H1 (cell line): ENCODE measurements at regions not wholly inside any gene's neighbourhood (a gene's known extent, or its start where the extent isn't known, plus 50 kb on each side); places are given as distances from the start of the nearest gene placed in this dataset.

Experiments
- CTCF ChIA-PET: fragments of 300-600 bp; sonication (Branson Sonifier 250); formaldehyde crosslinking; loops from one replicate; lab custom pipeline; 2021; ENCODE audit not compliant: partially characterized antibody; lab: Charles Lee
- POLR2A ChIA-PET: fragments of 300-600 bp; sonication (Branson Sonifier 250); formaldehyde crosslinking; loops from one replicate; lab custom pipeline; 2021; ENCODE audit warnings: inconsistent platforms; ENCODE audit not compliant: partially characterized antibody; lab: Charles Lee
- DNase-seq, 2 experiments: peaks; one replicate each; pipeline versions ENCODE4 v3.0.0 to v3.0.0-alpha.2; 2010 to 2022; ENCODE audit warnings: low spot score in 2 of 2, low read depth in 1 of 2, mixed read lengths in 1 of 2
- FAIRE-seq: peaks from 2 replicates; lab custom pipeline; 2011; peaks lifted over from hg19 to GRCh38; lab: Jason Lieb, UNC
- H2AFZ ChIP-seq: 2 replicates; pipeline ENCODE4 v1.8.1; 2012; ENCODE audit warnings: low read length, inconsistent platforms
- H2AK5ac ChIP-seq: 2 replicates; pipeline ENCODE4 v1.6.1; 2013; ENCODE audit warnings: low read depth, low read length
- H2BK120ac ChIP-seq: replicated peaks from 2 replicates; pipeline ENCODE3; 2013; ENCODE audit warnings: low read depth, low read length, inconsistent platforms
- H2BK12ac ChIP-seq: 2 replicates; pipeline ENCODE4 v1.6.1; 2013; ENCODE audit warnings: low read depth, low read length
- H2BK15ac ChIP-seq: 2 replicates; pipeline ENCODE4 v1.6.1; 2013; ENCODE audit warnings: low read length
- H2BK20ac ChIP-seq: 2 replicates; pipeline ENCODE4 v1.6.1; 2013; ENCODE audit warnings: low read length
- H2BK5ac ChIP-seq: 2 replicates; pipeline ENCODE4 v1.6.1; 2013; ENCODE audit warnings: low read depth, low read length
- H3K14ac ChIP-seq: 2 replicates; pipeline ENCODE4 v1.6.1; 2013; ENCODE audit warnings: inconsistent platforms; ENCODE audit not compliant: insufficient read length
- H3K18ac ChIP-seq: 2 replicates; pipeline ENCODE4 v1.6.1; 2013; ENCODE audit warnings: low read length; ENCODE audit errors: extremely low read depth
- H3K23ac ChIP-seq: 2 replicates; pipeline ENCODE4 v1.6.1; 2013; ENCODE audit warnings: inconsistent platforms; ENCODE audit not compliant: insufficient read length
- H3K23me2 ChIP-seq: 2 replicates; pipeline ENCODE4 v1.6.1; 2013; ENCODE audit warnings: low read depth, low read length
- H3K27ac ChIP-seq: 2 replicates; pipeline ENCODE4 v1.6.1; 2011; ENCODE audit warnings: low read depth, low read length, inconsistent platforms
- H3K27me3 ChIP-seq, 4 experiments: replicated peaks in 1 of 4; 1 replicate in 1 of 4; 2 replicates in 3 of 4; pipeline versions ENCODE4 v1.6.1 to v1.8.1; 2011 to 2013; ENCODE audit warnings: low read length in 3 of 4, mild to moderate bottlenecking in 3 of 4, inconsistent platforms in 2 of 4, mixed read lengths in 2 of 4, moderate library complexity in 1 of 4; ENCODE audit not compliant: control insufficient read depth in 3 of 4, insufficient read depth in 3 of 4; ENCODE audit errors: extremely low read depth in 1 of 4
- H3K36me3 ChIP-seq, 4 experiments: 2 replicates each; pipeline versions ENCODE4 v1.6.1 to v1.8.1; 2011 to 2013; ENCODE audit warnings: mild to moderate bottlenecking in 4 of 4, low read length in 3 of 4, moderate library complexity in 2 of 4, control low read depth in 1 of 4, inconsistent platforms in 1 of 4; ENCODE audit not compliant: insufficient read depth in 4 of 4, control insufficient read depth in 2 of 4
- H3K4ac ChIP-seq: replicated peaks from 2 replicates; pipeline ENCODE3; 2013; ENCODE audit warnings: low read length, low read depth, mixed read lengths, inconsistent platforms; ENCODE audit not compliant: insufficient read length
- H3K4me1 ChIP-seq, 4 experiments: replicated peaks in 1 of 4; 1 replicate in 1 of 4; 2 replicates in 3 of 4; pipeline versions ENCODE4 v1.6.1 to v1.8.1; 2011 to 2013; ENCODE audit warnings: low read length in 3 of 4, inconsistent platforms in 2 of 4, mixed read lengths in 1 of 4; ENCODE audit not compliant: insufficient read depth in 4 of 4, control insufficient read depth in 3 of 4
- H3K4me2 ChIP-seq, 2 experiments: 2 replicates each; pipeline versions ENCODE4 v1.6.1 to v1.8.1; 2011 to 2013; ENCODE audit warnings: low read depth in 2 of 2, low read length in 2 of 2, control low read depth in 1 of 2, inconsistent platforms in 1 of 2, mild to moderate bottlenecking in 1 of 2; ENCODE audit not compliant: insufficient read depth in 1 of 2
- H3K4me3 ChIP-seq, 4 experiments: fragments of 200-600, 300-600 bp in 1 of 4; sonication (generic), shearing (Covaris generic), sonication (Bioruptor Twin) in 1 of 4; 2 replicates each; pipeline versions ENCODE4 v1.5.1 to v1.8.1; 2011 to 2016; ENCODE audit warnings: low read length in 4 of 4, low read depth in 3 of 4, control low read depth in 2 of 4, inconsistent platforms in 2 of 4, mild to moderate bottlenecking in 2 of 4, mixed read lengths in 1 of 4, moderate library complexity in 1 of 4; ENCODE audit not compliant: insufficient read depth in 2 of 4; ENCODE audit errors: extremely low read depth in 1 of 4
- H3K56ac ChIP-seq: replicated peaks from 2 replicates; pipeline ENCODE3; 2013; ENCODE audit warnings: low read depth, mild to moderate bottlenecking, mixed read lengths, low read length, inconsistent platforms; ENCODE audit not compliant: insufficient read length
- H3K79me1 ChIP-seq: 2 replicates; pipeline ENCODE4 v1.6.1; 2013; ENCODE audit warnings: low read depth, low read length, control low read depth
- H3K79me2 ChIP-seq, 2 experiments: 2 replicates each; pipeline versions ENCODE4 v1.6.1 to v1.8.1; 2012 to 2013; ENCODE audit warnings: low read length in 2 of 2, mild to moderate bottlenecking in 2 of 2, inconsistent platforms in 1 of 2; ENCODE audit not compliant: insufficient read depth in 2 of 2, control insufficient read depth in 1 of 2
- H3K9ac ChIP-seq, 4 experiments: replicated peaks in 1 of 4; 1 replicate in 1 of 4; 2 replicates in 3 of 4; pipeline versions ENCODE4 v1.6.1 to v1.8.1; 2011 to 2013; ENCODE audit warnings: low read depth in 3 of 4, low read length in 3 of 4, control low read depth in 2 of 4, mild to moderate bottlenecking in 2 of 4, moderate library complexity in 2 of 4, inconsistent platforms in 1 of 4; ENCODE audit errors: extremely low read depth in 1 of 4
- H3K9me3 ChIP-seq, 2 experiments: 2 replicates each; pipeline versions ENCODE4 v1.6.1 to v1.8.1; 2012 to 2013; ENCODE audit warnings: mild to moderate bottlenecking in 2 of 2, moderate library complexity in 2 of 2, control low read depth in 1 of 2, inconsistent platforms in 1 of 2, low read depth in 1 of 2, low read length in 1 of 2, mixed read lengths in 1 of 2; ENCODE audit not compliant: insufficient read depth in 2 of 2
- H4K20me1 ChIP-seq, 2 experiments: replicated peaks in 1 of 2; 2 replicates each; pipeline versions ENCODE3 to v1.8.1; 2011 to 2013; ENCODE audit warnings: inconsistent platforms in 2 of 2, low read length in 2 of 2, mild to moderate bottlenecking in 1 of 2; ENCODE audit not compliant: insufficient read depth in 2 of 2, control insufficient read depth in 1 of 2
- H4K5ac ChIP-seq: 2 replicates; pipeline ENCODE4 v1.6.1; 2013; ENCODE audit warnings: low read length, low read depth, mixed read lengths, inconsistent platforms; ENCODE audit not compliant: insufficient read length
- H4K8ac ChIP-seq: 2 replicates; pipeline ENCODE4 v1.8.0; 2013; ENCODE audit warnings: mild to moderate bottlenecking, moderate library complexity, low read length, inconsistent platforms; ENCODE audit not compliant: insufficient read depth; ENCODE audit errors: extremely low read depth
- H4K91ac ChIP-seq: replicated peaks from 2 replicates; pipeline ENCODE3; 2013; ENCODE audit warnings: low read length, mixed read lengths, inconsistent platforms; ENCODE audit not compliant: insufficient read length
- FOSL1 ChIP-seq: IDR thresholded peaks from 2 replicates; pipeline ENCODE4 v1.6.1; 2011; ENCODE audit warnings: mild to moderate bottlenecking, low read depth, low read length, moderate library complexity; ENCODE audit not compliant: insufficient read depth
- WGBS, 2 experiments: shearing (Covaris generic) in 1 of 2; methylation state at CpG; one replicate each; pipeline versions ENCODE4 v1.1.6 to v1.1.7; 2013 to 2015; ENCODE audit warnings: low lambda C conversion rate in 2 of 2, mixed read lengths in 2 of 2, inconsistent platforms in 1 of 2, low coverage in 1 of 2, missing lambda C conversion rate in 1 of 2; ENCODE audit not compliant: insufficient replicate concordance in 2 of 2, insufficient coverage in 1 of 2, insufficient read length in 1 of 2; ENCODE audit errors: extremely low coverage in 1 of 2, missing lambda C conversion rate in 1 of 2; 5-methylcytosine and 5-hydroxymethylcytosine counted together

DNA sequence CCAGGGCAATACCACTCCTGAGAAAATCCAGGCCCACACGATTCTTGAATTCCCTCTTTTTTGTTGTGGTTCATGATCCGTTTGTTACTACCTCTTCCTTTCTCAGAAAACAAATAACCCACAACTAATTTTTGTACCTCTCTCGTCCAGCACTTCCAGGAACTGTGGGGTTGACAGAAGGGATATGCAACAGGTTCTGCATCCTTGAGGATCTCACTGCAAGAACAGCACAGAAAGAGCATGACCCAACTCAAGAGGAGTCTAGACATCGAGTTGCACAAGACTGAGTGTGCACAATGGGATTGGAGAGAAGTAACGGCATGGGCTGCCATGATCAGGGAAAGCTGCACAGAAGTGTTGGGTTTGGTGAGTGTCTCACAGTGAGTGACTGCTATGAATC is 533.3 kb downstream of the SOX2 start:
- Histone ChIP-seq H3K27ac (no peak overlapping the region), H3K4ac (no peak overlapping the region), H3K79me2 (no peaks in the 10 kb centered on the region), H3K36me3 (no peaks in the 10 kb centered on the region), H3K9me3 (no peaks in the 10 kb centered on the region), H3K4me2 (no peak overlapping the region), H2BK20ac (no peak overlapping the region), H3K27me3 (no peaks in the 10 kb centered on the region), H3K4me1 (peaks cover 0 to 8% (median 3%) of the 10 kb centered on the region in 4 experiments; a peak in 3 of 7 replicates), H3K23ac (no peak overlapping the region), H2BK15ac (no peak overlapping the region), H2AFZ (no peak overlapping the region), H2AK5ac (no peak overlapping the region), H2BK12ac (no peak overlapping the region), H4K20me1 (no peaks in the 10 kb centered on the region), H3K4me3 (no peak overlapping the region), H4K91ac (no peak overlapping the region), H2BK5ac (no peak overlapping the region), H3K79me1 (no peaks in the 10 kb centered on the region), H3K18ac (no peak overlapping the region), H3K56ac (no peak overlapping the region), H4K5ac (no peak overlapping the region), H4K8ac (no peak overlapping the region), H3K23me2 (no peaks in the 10 kb centered on the region), H3K9ac (no peak overlapping the region), H2BK120ac (no peak overlapping the region), H3K14ac (no peak overlapping the region)
- ChIA-PET CTCF (interaction anchor here (2.1 kb wide), 1 partner anchor 18 kb away, joined by 5 read pairs; no protein-coding TSS in a partner anchor), POLR2A (no interaction called here)
- DNase-seq = no peak
- no peak for FAIRE-seq
- no peak for TF ChIP-seq FOSL1
- 84% methylated on average over 5 of the region's 5 CpGs; no CpG with 5 or more reads in 1 of the 2 experiments for WGBS, 2 experiments
